ENCODE measurements at regions not wholly inside any gene's neighbourhood (a gene's known extent, or its start where the extent isn't known, plus 50 kb on each side); places are given as distances from the start of the nearest gene placed in this dataset.

DNA sequence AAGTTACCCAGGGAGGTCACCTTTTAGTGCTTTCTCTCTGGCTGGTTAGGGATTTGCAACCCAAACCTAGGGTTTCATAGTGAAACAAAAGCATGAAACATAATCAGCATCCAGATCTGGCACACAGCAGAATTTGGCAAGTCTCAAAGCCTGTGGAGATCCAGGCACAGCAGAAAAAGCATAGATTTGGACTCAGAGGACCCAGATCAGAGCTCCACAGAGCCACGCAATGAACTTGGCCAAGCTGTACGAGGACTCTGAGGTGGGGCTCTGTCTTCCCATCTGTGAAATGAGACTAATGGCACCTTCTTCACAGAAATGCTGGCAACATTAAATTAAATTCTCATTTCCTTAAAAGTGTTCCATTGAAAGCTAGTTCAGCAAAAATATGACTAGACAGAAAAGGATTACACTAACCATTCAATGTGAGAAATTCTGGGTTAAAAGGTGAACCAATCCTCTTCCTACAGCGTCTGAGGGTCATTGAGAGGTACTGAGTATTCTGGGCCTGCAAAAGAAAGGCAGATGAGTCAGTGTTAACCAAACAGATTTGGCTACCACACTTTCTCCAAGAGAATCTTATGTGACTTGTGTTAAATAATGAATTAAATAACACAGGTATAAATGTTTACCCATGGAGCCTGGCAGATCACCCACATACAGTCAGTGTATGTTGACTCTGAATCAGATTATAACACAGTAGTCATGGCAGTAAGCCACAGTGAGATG lies 266.3 kb downstream of the MREG start:
- Histone ChIP-seq H4K20me1 (replicated peaks; ENCODE audit: control insufficient read depth, insufficient read depth, low read length) (no peaks in the 10 kb centered on the region), H3K27me3 (ENCODE audit: control insufficient read depth in 2 of 2, insufficient read depth in 2 of 2, low read length in 2 of 2) (no peaks in the 10 kb centered on the region), H3K79me2 (ENCODE audit: control insufficient read depth, insufficient read depth, low read length) (no peaks in the 10 kb centered on the region), H2AFZ (ENCODE audit: low read depth, low read length) (no peak overlapping the region), H3K4me1 (replicated peaks in 1 of 2; ENCODE audit: control insufficient read depth in 2 of 2, insufficient read depth in 2 of 2, low read length in 2 of 2) (0 out of 5 replicates have a peak, but pooled peaks cover 0 to 5% of the 10 kb centered on the region in 2 experiments), H3K4me2 (ENCODE audit: insufficient read depth, low read length) (no peak overlapping the region), H3K36me3 (ENCODE audit: control insufficient read depth, insufficient read depth, low read length) (no peaks in the 10 kb centered on the region), H3K9me3 (replicated peaks; ENCODE audit: control insufficient read depth, insufficient read depth, low read depth, low read length) (no peaks in the 10 kb centered on the region), H3K4me3 (no peak overlapping the region), H3K9me1 (ENCODE audit: control insufficient read depth, insufficient read depth, low read length) (no peaks in the 10 kb centered on the region), H3K27ac (ENCODE audit: extremely low read depth, low read depth, low read length) (no peak overlapping the region), H3K9ac (ENCODE audit: insufficient read depth in 1 of 2, low read depth in 2 of 2, low read length in 2 of 2) (no peak overlapping the region)
- DNase-seq (ENCODE audit: extremely low read depth in 1 of 4, low spot score in 3 of 4) (no peak), ATAC-seq (no peak), FAIRE-seq (no peak)
- no TSS peak for BruUV-seq (replicated peaks)
- no peak for TF ChIP-seq U2AF2 (optimal IDR thresholded peaks at IDR 0.05; ENCODE audit: low read depth, low read length)
- no peak for TF ChIP-seq MEIS2 (IDR thresholded peaks at IDR 0.05; ENCODE audit: partially characterized antibody)
- TF ChIP-seq POLR3G (IDR thresholded peaks at IDR 0.05; ENCODE audit: extremely low read depth, insufficient read length, insufficient replicate concordance) = no peak
- no peak for TF ChIP-seq SMAD4 (CRISPR knock-in tag; conservative IDR thresholded peaks at IDR 0.05)
- no peak for TF ChIP-seq ZNF197 (CRISPR knock-in tag; IDR thresholded peaks at IDR 0.05; ENCODE audit: low read depth)
- TF ChIP-seq ZNF324 (CRISPR knock-in tag; IDR thresholded peaks at IDR 0.05) = no peak
- TF ChIP-seq NBN (IDR thresholded peaks at IDR 0.05; ENCODE audit: low read depth) = no peak
- TF ChIP-seq HDAC3 (IDR thresholded peaks at IDR 0.05; ENCODE audit: borderline replicate concordance, partially characterized antibody) = no peak
- TF ChIP-seq ZNF76 (CRISPR knock-in tag; IDR thresholded peaks at IDR 0.05; ENCODE audit: borderline replicate concordance) = no peak
- TF ChIP-seq ZEB2 (IDR thresholded peaks at IDR 0.05) = no peak
- intact Hi-C loops (cut with micrococcal nuclease) = no loop called here
- ChIA-PET CTCF (ENCODE audit: low intra/inter-chr PET ratio) (no interaction called here), POLR2A (interaction anchor here (0.6 to 0.7 kb wide), 2 partner anchors 17 to 44 kb away, joined by 3 read pairs; no protein-coding TSS in a partner anchor)
- in situ Hi-C loops (cut with MboI) = no loop called here
- WGBS (ENCODE audit: insufficient coverage, low coverage, missing lambda C conversion rate) = 88% methylated on average over 1 of the region's 3 CpGs
